ENCODE measurements at regions not wholly inside any gene's neighbourhood (a gene's known extent, or its start where the extent isn't known, plus 50 kb on each side); places are given as distances from the start of the nearest gene placed in this dataset.

DNA sequence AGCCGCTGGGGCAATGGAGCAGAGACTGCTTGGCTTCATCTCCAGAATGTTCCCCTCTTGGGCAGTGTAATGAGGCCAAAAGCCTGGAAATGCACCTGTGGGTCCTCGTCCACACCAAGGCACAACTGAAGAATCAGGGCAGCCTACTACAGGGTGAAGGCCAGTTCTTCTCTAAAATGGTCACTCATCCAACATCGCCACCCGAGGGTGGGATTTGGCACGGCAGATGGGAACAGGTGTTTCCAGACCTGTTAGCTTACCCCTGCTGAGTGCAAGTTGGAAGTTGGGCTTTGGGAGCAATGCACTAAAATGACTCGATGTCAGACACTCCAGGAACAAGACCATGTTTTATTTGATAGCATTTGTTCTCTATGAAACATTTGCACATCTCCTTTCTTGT is 543.7 kb downstream of the NPHP4 start:
- DNase-seq, result peak; percentile 10

DNA sequence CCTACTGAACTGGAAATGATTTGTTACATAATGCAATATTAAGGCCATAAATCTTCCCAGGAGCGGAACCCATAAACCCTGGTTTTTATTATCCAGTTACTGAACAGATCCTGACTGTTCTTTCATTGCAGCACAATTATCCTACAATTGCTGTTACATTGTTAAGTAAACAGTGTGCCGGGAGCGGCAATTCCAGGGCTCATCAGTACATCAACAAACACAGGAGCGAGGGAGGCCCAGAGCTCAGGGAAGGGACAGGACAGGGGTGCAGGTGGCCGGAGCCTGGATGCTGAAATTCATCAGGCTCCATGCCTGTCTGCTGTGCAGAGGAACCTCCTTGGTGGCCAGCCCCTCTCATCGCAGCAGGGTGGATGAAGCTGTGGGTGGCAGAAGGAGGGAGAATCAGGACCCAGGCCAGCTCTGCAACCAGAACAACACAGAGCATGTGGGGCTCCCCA is 544.7 kb downstream of the NPHP4 start:
- DNase-seq, result peak; percentile 76

DNA sequence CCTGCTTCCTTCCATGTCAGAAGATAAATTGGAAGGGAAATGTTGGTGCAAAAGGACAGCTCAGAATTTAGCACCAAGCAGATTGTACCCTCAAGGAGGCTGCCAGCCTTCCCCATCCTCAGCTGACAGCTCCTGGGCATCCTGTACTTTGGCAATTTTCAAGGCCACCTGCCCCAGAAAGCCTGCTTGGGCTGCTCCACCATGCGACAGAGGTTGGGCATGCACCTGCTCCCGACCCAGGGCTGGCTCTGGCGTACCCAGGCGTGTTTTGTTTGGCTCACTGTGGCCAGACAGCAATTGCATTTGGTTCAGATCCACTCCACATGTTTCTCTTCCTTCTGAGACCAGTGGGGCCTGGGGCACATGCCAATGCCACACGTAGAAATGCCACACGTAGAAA is 547.8 kb downstream of the NPHP4 start:
- DNase-seq, result no peak

DNA sequence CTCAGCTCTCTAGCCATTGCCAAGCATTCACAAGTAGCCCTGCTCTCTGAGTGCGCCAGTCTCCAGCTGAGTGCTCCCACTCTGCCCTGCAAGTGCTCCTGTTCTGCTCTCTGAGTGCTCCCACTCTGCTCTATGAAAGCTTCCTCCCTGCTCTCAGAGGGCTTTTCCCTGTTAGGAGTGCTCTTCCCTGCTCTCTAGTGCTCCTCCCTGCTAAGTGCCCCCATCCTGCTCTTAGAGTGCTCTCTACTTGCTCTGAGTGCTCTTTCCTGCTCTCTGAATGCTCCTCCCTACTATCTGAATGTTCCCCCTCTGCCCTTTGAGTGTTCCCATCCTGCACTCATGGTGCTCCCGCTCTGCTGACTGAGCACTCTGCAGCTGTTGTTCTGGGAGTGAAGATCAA is 555.4 kb downstream of the NPHP4 start:
- DNase-seq, result no peak

DNA sequence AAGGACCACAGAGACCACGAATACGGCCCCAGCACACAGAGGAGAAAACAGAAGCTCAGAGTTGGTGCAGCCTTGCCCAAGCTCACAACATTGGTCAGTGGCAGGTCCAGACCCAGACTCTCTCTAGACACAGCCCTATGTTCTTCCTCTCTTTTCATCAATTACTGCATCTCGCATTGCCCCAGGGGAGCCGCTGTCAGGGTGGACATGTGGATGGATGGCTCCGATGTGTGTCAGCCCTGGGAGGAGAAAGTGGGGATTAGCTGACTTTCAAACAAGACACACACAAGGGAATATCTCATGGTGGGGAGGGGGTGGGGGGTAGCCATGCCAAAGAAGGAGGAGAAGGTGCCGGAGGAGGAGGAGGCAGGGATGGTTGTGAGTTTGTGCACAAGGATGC is 556.8 kb downstream of the NPHP4 start:
- no peak for DNase-seq

DNA sequence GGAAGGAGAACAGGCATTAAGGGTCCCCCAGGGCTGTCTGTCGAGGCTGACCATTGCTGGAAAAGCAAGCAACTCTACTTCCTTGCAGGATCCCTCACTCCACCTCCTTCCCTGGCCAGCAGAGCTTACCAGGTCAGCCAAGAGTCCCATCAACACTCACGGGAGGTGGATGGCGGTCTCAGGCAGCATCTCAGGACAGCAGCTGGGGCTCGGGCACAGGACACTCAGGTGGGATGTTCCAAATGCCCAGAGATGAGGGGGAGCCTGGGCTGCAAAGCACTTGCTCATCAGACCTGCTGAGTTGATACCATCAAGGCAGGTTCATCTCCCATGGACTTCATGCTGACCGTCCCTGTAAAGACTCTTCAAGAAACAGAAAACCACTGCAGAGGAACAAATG is 559.8 kb downstream of the NPHP4 start:
- no peak for DNase-seq

DNA sequence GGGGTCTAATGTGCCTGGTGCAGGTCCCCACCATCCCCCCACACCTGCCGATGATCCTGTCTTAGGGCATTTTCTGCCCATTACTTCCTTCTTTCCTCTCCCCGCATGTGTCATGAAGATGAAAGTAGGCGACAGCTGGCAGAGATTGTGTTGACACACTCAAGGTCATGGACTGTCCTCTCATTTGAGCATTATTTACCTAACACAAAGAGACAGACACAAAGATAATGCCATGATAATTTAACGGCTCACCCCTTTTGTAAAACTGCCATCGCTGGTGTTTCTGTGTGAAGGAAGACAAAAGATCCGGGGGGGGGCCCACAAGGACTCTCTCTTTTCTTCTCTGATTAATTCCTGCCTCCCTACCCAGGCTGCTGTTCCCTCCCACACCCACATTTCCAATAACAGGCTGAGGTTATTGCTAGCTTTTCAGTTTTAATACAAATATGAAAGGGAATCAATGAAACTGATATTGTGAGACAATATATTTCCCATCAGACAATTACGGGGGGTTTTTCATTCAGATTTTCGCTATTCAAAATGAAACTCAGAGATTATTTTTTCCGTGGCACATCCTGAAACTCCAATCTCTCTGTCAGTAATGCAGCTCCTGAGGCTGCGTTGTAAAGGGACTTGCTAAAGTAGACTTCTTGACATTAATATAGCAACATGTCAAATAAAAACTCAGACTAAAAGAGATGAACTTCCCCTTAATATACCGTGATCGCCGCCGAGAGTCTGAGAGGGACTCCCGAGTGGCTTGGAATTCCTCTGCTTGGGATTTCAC is 561.1 kb downstream of the NPHP4 start:
- DNase-seq, result peak; percentile 91

DNA sequence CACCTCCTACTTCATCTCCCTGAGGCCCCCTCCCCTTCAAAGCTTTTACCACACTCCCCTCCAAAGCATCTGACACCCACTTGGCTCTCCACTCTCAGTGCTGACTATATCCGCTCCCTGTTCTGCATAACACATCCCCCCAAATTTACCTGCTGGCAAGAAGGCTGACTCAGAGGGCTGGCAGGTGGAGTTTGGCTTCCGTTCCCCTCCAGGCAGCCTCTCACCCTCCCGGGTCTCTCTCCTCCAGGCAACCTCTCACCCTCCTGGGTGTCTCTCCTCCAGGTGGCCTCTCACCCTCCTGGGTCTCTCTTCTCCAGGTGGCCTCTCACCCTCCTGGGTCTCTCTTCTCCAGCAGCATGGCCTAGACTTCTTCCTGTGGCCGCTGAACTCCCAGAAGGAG is 562.1 kb downstream of the NPHP4 start:
- no peak for DNase-seq

DNA sequence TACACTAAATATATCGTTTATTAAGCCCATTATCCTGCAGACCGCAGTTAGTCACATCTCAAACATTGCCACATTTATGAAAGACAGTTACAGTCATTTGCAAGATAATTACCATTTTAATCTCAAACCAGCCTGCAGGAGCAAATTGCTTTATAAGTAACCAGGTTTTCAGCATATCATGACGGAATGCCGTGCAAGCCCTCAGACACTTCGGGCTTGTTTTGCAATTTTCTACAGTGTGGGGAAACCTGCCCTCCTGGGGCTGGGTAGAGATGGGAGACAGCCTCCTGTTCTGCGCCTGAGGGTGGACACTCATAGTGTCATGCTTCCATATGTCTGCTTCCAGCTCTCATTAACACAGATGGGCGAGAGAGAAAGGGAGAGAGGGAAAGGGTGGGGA is 563.9 kb downstream of the NPHP4 start:
- no peak for DNase-seq

DNA sequence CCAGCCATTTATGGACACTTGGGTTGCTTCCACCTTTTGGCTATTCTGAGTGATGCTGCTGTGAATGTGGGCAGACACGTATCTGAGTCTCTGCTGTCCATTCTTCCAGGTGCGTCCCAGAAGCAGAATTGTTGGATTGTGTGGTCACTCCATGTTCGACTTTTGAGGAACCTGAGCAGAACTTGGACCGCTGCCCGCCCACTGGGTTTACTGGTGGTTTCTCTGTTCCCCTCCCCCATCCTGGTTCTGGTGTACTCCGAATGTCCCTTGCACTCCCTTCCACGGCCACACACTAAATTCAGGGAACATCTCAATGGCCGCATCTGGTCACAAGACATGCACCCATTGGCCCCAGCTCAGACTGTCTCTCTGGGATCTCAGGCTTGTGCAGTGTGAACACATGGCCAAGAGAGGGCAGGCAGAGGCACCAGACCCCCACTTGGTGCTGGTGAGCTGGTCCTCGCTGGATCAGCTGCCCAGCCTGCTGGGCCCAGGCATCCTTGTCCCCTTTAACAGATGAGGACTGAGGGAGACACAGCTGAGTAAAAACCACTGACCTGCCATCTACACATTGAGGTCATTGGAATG is 565.1 kb downstream of the NPHP4 start:
- DNase-seq, result no peak

DNA sequence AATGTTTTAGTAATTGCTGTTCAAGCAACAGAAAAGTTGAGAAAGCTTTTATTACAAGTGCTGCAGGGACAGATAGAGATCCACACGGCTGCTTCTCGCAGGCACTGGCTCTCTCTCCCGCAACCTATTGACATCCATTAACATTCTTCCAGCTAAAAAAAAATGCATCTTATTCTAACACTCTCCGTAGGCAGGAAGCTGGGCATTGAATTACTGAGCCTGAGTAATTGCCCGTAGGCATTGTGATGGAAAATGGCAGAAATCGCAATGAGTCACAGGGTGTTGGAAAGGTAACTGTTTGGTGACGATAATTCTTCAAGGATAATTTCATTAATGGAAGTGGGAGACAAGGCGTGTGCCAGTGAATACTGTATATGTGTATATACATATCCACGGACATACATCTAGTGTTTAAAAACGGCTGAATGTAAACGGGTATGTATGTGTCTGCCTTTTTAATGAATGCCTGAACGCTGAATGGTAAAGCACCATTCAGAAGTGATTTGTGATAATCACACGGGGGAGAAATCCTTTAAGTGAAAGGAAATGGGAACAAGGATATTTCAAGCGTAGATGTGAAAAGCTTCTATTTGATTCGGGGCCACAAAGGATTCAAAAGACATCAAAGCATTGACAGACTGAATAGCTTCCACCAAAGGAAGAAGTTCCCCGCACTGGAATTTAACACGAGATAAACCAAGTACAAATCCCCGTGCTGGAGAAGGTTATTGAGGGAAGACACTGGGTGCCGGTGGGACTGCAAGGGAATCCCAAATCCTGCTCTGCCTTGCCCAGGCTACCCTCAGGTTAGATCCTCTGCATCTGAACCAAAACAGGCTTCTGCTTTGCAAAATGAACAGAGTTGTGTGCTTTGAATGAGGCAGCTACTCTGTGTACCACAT is 567.2 kb downstream of the NPHP4 start:
- DNase-seq, result peak; percentile 60

DNA sequence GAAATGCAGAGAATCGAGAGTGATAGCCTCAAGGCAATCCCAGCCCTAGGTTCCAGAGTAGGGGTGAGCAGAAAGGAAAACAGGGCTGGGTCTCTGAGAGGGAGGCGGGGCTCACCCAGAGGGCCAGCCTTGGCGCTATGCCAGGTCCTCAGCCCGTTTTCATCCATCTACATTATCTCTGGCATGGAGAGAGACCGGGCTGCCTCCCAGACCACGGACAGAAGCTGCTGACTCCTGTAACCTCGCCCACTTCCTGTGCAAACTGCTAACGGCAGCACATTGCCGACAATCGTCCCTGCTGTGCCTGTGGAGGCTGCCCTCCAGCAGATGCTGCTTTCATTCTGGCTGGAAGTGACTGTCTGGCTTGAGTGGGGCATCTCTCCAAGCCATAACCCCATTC is 569.1 kb downstream of the NPHP4 start:
- DNase-seq, result peak; percentile 88

DNA sequence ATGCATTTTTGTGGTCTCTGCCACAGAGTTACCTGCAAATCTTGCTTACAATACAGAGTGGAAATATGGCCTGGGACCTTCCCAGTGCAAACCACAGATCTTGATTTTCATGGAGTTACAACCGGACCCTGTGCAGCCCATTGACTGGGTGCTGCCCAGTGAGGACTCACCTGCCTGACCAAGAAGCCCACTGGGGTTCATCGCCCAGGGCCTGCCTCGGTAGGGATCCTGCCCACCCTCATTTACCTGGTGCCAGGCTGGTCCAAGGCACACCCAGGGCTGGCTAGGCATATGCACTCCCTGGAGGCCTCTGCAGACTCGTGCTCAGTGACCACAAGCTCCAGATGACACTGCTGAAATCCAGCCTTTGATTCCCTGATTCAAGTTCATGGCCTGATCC is 572.7 kb downstream of the NPHP4 start:
- DNase-seq, result no peak

DNA sequence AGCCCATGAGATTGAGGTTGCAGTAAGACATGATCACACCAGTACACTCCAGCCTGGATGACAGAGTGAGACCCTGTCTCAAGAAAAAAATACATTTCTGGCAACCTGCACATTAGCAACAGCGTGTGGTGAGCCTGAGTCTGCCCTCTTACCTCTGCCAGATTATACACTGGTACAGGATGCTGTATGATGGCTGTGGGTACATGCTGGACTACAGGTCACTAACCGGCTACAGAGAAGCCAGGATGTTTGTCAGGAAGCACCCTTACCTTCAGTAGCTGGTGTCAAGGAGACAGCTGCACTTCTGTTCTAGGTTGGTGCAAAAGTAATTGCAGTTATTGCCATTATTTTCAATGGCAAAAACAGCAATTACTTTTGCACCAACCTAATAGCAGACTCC is 575.7 kb downstream of the NPHP4 start:
- DNase-seq, result no peak

DNA sequence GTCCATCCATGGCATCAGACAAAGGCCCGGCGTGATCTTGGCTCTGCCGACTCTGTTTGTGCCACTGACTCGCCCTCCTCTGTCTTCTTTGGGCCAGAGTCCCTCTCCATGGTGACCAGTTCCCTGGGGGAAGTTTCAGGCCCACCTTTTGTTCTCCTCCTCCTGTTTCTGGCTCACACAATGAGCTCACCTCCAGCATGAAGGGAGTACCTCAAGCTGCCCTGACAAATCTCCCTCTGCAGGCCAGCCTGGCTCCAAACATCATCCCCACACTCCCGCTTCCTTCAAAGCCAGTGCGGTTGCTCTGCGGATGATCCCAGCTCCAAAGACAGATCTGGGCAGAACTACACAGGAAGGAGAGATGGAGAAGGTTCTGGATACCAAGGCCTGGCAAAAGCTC is 576.6 kb downstream of the NPHP4 start:
- DNase-seq, result no peak

DNA sequence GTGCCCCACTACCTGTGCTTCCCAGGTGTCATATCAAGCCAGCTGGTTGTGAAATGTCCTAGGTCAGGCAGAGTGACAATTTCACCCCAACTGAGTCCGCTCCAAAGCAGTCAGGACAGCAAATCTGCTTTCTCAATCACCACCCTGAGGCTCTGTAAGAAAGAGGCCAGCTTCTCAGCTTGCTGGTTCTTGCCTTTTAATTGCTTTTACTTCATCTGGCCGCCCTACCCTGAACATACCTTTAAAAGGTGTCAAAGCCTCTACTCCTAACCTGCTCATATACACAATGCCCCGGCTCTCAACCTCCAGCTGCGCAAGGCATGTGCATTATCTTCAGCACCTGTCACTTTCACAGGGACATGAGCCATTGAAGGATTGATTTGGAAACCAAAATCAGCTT is 581.6 kb downstream of the NPHP4 start:
- DNase-seq, result no peak

DNA sequence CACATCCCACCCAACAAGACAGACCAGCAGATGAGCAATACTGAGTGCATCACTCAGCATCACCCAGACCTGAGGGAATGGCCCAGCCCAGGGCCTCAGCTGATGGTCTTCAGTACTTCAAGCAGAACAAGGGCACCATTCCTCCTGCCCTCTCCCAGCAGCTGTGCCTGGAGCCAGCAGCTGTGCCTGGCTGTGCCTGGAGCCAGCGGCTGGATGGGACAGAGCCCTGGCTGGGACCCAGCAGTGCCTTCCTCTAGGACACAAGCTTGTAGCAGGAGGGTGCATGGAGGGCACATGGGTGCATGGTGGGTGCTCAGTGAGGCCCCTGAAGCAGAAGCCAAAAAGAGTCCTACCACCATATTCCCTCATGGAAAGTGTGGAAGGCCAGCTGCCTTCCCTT is 583.8 kb downstream of the NPHP4 start:
- no peak for DNase-seq

DNA sequence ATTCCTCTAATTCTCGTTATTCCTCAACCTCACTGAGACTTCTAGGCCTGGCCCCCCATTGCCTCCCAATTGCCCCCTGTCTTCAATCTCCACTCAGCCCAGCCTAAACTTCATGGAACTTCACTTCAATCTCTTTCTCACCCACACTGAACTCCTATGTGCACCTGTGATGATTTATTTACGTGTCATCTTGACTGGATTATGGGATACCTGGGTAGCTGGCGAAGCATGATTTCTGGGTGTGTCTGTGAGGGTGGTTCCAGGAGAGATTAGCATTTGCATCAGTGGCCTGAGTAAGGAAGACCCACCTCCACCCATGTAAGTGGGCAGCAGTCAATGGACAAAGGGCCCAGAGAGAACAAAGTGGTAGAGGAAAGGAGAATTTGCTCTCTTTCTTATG is 587.0 kb downstream of the NPHP4 start:
- no peak for DNase-seq

DNA sequence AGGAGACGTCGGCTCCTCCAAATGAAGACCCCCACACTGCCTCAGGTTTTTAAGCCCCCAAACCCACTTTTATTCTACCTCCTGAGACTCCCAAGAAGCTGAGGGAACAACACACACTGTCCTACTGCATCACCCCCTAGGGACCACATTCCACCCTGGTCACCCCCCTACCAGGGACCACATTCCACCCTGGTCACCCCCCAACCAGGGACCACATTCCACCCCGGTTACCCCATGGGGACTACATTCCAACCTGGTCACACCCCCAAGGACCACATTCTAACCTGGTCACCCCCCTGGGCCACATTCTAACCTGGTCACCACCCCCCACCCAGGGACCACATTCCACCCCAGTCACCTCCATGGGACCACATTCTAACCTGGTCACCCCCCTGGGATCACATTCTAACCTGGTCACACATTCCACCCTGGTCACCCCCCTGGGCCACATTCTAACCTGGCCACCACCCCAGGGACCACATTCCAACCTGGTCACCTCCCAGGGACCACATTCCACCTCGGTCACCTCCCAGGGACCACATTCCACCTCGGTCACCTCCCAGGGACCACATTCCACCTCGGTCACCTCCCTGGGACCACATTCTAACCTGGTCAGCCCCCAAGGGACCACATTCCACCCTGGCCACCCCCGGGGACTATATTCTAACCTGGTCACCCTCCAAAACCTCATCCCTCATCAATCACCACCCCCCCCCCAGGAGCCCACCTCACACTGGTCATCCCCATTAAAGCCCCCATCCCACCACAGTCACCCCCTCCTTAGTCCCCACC is 587.6 kb downstream of the NPHP4 start:
- no peak for DNase-seq

DNA sequence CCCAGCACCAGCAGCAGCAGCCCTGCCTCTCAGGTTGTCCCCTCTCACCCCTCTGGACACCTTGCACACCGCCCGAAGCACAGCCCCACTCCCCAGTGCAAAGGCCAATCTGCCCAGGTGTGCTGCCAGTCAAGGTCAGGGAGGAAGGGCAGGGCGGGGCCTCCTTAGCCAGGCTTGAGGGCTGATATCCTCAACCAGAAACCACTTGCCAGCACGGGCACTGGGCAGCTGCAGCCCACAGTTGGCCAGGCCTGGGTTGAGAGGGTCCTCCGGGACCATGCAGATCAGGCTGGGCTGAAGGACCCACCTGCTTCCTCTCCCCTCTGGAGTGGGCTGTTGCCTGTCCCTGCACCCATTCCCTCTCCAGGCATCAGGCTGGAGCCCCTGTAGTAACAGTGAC is 588.3 kb downstream of the NPHP4 start:
- no peak for DNase-seq

DNA sequence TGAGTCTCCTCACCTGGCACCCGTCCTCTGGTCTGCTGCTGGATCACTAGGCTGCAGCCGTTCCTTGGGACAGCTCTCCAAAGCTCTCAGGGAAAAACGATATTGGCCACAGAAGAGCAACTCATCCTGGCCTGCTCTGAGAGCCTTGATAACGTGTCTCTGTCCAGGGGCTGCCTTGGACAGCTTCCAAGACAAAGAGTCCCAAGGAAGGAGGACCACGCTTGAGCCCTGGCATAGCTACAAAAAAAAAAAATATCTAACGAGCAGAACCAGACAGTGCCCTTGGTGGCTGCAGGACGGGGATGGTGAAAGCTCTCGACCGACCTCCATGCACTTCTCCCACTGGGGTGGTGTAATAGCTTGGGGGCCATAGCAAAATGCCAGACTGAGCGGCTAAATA is 589.6 kb downstream of the NPHP4 start:
- no peak for DNase-seq

DNA sequence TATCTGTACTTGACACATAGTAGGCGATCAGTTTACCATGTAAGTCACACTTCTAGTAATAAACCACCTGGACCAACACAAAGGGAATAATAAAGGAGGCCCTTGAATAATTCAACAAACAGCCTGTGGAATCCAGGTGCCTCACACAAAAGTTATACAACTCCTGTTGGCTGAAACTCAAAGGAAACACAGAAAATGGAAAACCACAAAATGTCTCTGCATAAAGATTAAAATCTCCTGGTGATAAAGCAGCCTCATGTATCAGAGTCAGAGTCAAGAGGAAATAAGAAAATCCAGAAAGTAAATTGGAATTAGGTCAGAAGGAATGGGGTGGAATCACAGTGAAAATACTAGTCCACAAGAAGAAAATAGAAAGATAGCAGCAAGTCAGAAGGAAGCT is 592.5 kb downstream of the NPHP4 start:
- DNase-seq, result no peak

DNA sequence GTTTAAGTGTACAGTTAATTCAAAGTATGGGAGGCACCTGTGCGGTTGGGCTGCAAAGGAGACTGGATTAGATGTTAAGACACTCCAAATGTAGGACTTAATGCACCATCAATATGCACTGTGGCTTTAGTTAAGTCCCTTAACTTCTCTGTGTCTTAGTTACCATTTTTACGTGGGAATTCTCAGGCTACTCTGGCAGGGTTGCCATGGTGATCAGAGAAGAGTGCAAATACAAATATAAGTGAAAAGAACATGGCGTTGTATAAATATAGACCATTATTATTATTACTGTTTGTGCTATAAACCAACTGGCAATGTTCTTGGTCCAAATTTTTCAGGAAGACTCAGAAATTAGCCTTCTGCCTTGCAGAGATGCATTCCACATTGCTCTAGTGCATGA is 595.6 kb downstream of the NPHP4 start:
- no peak for DNase-seq
